ENCODE measurements at regions not wholly inside any gene's neighbourhood (a gene's known extent, or its start where the extent isn't known, plus 50 kb on each side); places are given as distances from the start of the nearest gene placed in this dataset.

DNA sequence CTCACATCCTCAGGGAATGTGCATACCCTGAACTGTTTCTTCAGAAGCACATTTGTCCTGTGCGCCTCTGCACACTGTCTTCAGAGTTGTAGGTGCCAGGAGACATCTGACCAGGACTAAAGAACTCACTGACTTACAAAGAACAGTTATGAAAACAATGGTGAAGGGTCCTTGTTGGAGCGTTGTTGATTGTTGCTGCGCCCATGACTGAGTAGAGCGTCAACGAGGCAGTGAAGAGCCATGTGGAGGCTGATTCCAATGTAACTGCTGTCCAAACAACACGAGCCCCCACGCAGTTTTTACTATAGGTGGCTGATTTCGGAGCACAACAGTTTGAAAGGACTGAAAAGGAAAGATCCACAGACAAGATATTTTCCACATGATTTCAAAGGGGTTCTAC lies 380.3 kb downstream of the CDH26 start:
- Histone ChIP-seq H3K27ac (no peak overlapping the region), H3K4me3 (no peak overlapping the region)

DNA sequence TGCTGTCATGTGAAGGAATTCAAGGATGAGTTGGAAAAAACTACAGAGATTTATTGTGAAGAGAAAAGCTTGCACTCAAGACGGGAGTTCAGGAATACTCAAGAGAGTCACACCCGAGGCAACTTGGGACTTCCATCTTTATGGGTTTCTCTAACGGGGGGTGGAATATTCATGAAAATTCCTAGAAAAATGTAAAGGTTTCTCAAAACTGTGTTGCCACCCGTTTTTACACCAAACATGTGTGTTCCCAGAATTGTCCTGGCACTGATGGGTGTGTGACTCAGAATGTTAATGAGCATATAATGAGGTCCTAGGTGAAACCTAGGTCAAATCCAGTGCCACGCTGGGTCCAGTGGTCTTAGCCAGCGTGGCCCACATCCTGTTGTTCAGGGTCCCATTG lies 381.5 kb downstream of the CDH26 start:
- H3K27ac ChIP-seq: no peak overlapping the region
- no peak overlapping the region for H3K4me3 ChIP-seq

DNA sequence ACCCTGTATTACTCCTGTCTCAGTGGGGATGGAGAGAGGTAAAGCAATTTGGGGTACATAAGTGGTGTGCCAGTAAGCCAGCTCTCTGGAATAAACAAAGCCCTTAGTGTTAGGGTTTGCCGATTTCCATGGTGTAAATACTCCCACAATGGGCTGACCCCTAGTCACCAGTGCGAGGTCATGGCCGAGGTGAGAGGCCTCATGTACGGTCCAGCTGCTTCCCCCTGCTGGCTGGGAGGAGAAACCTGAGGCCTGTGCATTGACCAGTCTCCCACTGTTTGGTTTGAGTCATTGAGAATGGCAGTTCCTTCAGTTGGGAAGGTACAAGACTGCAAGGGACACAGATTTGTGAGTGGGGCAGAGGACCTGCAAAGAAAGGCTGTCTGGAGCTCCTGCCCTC lies 382.0 kb downstream of the CDH26 start:
- Histone ChIP-seq H3K4me3 (no peak overlapping the region), H3K27ac (no peak overlapping the region)

DNA sequence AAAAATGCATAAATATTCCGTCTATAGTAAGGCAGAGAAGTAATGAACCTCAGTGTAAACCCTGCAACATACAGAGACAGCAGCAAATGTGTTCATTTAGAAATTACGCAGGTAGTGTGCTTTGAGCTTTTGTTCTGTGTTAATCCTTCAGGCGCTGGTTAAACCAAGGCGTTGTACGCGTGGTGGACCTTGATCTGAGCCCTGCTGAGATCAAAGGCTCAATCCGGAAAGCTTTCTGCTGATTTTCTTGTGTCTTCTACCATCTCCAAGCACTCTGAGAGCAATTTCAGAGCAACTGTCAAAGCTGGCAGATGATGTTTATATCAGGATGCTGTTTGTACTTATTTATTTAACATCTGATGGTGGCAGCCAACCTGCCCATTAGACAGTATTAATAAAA lies 382.8 kb downstream of the CDH26 start:
- H3K4me3 ChIP-seq: no peak overlapping the region
- H3K27ac ChIP-seq: no peak overlapping the region

DNA sequence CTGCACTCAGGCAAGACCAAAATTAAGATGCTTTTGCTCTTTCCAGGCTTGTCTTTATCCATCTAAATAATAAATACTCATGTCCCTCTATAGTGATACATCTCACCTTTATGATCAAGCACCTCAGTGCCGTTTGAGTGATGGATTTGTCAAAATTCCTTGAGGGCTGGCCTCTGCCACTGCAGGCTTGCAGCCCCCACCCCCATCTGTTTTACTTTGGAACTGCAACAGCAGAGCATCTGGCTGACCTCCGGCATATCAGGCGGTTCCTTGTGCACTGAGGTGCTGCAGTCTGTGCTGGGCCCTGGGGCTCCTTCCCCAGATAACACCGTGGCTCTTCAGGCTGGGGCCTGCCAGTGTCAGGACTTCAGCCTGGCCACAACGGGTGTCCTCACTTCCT lies 386.9 kb downstream of the CDH26 start:
- H3K4me3 ChIP-seq: no peak overlapping the region
- H3K27ac ChIP-seq: no peak overlapping the region

DNA sequence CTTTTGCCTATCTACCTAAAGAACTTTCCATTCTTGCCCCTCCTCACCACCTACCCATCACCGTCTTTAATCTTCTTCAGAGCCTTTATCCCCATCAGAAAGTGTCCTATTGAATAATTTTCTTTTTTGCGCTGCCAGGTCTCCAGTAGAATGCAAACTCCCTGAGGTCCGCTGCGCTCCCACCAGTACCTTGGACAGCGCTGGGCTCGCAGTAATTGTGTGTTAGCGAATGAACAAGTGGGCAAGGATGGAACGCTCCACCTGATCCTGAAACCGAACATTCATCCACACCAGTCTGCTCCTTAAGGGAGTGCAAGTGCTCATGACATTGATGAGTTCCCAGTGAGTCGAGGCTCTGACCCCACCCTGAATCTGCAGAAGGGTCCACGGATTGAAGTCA lies 391.2 kb downstream of the CDH26 start:
- Histone ChIP-seq H3K27ac (no peak overlapping the region), H3K4me3 (no peak overlapping the region)

DNA sequence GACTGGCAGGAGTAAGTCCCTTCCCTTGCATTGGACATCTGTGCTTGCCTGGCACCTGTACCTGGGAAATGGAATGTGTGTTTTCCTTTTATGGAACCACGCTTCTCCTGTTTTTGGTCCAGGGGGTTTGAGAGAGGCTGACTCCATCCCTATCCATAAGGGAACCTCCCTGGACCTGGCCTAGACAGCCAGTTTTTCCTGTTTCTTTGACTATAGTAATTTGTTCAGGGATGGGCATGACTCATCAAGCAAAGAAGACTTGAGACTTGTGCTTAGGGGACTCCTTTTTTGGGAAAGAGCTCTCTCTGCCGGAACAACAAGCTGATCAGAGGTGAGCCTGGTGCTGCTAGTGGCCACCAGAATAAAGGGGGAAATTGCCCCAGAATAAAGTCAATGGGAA lies 393.8 kb downstream of the CDH26 start:
- no peak overlapping the region for H3K27ac ChIP-seq
- no peak overlapping the region for H3K4me3 ChIP-seq

DNA sequence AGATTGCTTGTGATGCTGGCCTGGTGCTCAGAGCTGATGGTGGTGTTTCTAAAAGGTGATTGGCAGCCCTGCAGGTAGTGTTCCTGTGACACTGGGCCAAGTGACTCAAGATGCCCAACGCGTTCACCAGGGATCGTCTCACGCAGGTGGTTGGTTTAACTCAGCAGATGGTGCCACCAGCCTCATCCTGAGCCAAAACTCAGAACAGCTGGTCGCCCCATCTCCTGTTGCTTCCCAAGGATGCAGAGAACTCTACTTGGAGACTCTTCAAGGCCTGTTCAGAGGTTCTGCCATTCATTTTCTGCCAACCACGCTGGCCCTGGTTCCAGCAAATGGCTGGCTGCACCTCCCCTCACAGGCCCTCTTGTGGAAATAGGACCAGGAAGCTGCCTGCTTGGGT lies 394.4 kb downstream of the CDH26 start:
- no peak overlapping the region for H3K27ac ChIP-seq
- no peak overlapping the region for H3K4me3 ChIP-seq

DNA sequence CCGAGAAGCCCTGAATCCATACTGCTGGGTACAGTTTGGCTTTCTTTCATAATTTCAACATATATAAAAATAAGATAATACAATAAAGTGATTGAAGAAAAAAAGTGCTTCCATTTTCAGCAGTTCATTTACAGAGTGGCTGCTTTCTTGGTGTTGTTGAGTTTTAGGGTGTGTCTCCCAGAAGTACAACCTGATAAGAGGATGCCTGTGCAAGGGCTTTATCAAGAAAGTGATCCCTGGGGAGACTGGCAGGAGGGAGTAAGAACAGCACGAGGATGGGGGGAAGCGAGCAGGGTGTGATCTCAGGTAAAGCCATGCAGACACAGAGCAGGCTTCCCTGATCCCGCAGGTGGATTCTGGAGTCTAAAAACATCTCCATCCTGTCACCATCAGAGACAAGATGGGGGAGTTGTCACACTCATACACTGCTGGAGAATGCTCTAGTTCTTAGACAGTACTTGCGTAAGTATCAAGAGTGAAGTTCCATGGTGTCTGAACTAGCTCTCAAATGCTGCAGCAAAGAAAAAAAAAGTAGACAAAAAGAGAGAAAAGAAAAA lies 395.9 kb downstream of the CDH26 start:
- H3K27ac ChIP-seq: no peak overlapping the region

DNA sequence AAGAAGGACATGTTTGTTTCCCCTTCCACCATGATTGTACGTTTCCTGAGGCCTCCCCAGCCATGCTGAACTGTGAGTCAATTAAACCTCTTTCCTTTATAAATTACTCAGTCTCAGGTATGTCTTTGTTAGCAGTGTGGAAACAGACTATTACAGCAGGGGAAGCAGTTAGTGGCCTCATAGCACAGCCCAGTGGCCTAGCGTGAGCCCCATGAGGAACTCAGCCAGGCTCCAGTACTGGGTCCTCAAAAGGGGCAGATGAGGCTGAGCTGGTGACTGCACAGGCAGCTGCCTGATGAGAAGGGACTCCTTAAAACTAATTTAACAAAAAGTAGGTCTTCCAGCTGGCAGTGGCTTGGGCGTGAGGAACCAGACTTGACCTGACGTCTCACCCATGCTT lies 399.9 kb downstream of the CDH26 start:
- H3K4me3 ChIP-seq: no peak overlapping the region
- H3K27ac ChIP-seq: no peak overlapping the region

More for the DNA sequence above, 395.9 kb downstream of the CDH26 start:
- H3K4me3 ChIP-seq: no peak overlapping the region

DNA sequence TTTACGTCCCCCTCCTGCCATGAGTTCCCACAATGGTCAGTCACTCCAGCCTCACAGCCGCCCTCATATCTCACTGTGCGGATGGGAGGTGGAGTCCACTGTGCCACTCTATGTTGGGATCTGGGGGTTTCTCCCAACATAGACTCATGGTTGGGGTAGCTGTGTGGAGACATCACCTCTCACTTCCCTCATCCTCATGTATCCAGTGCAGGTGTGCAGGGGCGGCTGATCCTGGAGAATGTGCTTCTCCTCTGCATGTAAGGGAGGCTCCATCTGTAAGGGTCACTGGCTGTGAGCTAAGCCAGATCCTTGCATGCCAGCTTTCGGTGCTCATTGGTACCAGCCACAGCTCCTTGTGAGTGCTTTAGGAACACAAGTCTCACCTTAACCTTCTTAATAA lies 400.8 kb downstream of the CDH26 start:
- no peak overlapping the region for H3K27ac ChIP-seq

DNA sequence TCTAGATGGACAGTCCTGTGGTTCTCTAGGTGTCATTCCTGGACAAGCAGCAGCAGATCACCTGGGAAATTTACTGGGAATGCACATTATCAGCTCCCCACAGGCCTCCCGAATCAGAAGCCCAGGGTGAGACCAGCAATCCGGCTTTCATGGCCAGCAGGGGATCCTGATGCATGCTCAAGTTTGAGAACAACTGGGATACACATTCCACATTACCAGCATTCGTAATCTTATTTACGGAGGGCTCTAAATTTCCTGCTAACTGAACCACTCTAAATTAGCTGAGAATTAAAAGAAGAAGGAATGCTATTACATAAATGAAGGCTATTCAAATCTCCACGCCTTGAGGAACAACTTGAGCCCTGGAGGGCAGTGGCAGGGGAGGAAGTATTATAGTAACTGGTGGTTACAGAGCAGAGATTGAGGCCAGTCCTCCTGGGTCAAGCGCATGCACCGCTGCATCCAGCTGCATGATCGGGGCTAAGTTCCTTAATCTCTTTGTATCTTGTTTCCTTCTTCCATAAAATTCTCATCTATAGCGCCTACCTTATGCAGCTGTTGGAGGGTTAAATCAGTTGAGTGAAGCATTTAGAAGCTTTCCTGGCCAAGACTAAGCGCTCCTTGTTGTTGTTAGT lies 403.7 kb downstream of the CDH26 start:
- H3K27ac ChIP-seq: no peak overlapping the region
- H3K4me3 ChIP-seq: no peak overlapping the region

More for the DNA sequence above, 400.8 kb downstream of the CDH26 start:
- no peak overlapping the region for H3K4me3 ChIP-seq

DNA sequence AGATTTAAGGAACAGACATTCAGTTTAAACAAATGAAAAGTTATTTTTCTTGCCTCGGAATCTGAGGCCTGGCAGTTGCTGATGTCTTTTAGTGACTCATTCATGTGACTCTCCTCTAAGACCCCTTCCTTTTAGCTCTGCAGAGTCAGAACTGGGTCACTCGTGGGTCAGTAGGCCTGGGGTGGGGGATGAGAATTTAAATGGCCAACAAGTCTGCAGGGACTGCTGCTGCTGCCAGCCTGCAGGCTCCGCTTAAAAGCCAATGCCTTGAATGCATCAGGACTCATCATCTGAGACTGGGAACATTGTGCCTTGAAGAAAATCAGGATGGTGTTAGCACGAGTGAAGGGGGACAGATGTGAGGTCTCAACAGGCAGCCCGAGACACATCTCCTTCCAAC lies 404.3 kb downstream of the CDH26 start:
- Histone ChIP-seq H3K4me3 (no peak overlapping the region), H3K27ac (no peak overlapping the region)

DNA sequence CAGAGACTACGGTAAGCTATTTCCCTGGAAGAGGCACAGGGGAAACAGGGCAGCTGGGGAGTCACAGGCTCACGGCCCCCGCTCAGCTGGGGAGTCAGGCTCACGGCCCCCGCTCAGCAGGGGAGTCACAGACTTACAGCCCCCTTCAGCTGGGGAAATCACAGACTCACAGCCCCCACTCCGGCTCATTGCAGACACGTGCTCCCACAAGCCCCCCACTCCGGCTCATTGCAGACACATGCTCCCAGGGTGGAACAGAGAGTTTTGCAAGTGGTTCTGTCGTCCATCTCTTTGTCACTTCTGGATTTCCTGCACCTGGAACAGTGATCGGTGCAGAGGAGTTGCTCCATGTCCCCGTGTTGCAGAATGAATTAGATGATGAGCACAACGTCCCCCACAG lies 405.5 kb downstream of the CDH26 start:
- Histone ChIP-seq H3K4me3 (no peak overlapping the region), H3K27ac (no peak overlapping the region)

DNA sequence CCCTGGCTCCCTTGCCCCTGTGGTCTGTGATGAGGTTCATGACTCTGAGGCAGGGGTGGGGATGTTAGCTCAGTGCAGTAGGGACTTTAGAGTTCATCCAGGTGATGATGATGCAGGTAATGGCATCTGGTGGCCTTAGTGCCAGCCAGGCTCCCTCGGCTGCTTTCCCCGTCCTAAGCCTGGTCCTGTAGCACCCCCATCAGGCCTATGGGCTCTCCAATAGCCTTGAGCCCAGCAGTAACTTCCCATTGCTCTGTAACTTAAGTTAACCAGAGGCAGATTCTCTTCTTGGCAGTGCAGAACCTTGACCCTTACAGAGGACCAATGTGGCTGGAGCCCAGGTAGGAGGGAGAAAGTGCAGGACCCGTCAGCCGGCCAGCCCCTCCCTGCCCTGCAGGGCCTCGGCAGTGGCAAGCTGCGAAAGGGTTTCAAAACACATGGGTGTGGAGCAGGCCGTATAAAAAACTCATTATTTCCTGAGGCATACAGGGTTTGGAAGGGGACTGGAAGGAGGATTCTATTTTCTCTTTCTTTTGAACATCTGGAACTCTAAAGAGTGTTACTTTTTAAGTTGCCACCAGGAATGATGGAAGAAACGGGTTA lies 406.9 kb downstream of the CDH26 start:
- Histone ChIP-seq H3K4me3 (no peak overlapping the region), H3K27ac (no peak overlapping the region)

DNA sequence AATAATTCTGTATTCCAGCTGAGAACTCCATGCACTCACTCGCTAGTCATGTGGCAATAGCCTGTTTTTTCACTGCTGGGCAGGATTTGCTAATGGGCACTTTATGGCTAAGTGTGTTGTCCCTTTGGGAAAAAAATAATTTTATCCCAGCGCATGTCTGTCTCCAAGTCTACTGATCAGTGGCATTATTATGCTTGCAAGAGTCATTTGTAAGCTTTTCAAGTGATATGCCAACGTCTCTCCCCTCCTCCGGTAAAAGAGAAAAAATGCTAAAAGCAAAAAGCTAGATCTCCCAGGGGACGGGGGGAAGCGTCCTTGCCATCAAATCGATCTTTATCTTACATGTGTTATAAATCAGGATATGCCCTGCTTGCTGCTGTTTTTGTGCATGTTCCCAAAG lies 407.7 kb downstream of the CDH26 start:
- no peak overlapping the region for H3K4me3 ChIP-seq
- no peak overlapping the region for H3K27ac ChIP-seq

DNA sequence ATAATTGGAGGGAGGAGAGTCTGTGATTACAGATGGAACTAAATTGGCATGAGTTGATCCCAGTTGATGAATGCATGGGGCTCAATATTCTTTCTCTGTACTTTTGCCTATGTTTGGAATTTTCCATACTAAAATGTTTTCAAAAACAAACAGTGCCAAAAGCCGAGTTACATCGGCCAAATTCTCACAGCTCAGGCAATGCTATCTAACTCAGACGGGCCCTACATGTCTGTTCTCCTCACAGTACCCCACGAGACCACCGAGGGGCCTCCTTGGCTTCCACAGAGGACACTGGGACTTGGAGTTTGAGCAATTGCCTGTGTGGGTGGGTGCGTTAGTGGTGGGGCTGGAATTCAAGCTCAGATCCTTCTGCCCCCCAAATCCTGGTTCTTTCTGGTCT lies 413.2 kb downstream of the CDH26 start:
- H3K27ac ChIP-seq: no peak overlapping the region
- H3K4me3 ChIP-seq: no peak overlapping the region

DNA sequence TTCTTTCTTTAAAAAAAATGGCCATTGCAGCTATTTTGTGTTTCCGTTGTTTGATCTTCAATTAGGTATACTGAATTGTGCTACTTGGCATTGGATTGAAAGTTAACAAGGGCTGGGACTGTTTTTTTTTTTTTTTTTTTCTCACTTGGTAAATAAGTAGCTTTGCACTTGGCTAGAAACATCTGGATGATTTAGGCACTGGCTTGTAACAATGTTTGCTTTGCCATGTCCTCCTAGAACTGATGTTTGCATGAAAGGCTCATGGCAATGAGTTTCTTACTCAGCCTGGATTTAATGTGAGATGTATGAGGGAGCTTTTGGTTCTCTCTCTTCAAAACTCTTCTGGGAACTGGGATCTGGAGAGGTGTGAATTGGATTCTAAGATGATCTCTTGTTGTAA lies 414.1 kb downstream of the CDH26 start:
- no peak overlapping the region for H3K27ac ChIP-seq
- H3K4me3 ChIP-seq: no peak overlapping the region

DNA sequence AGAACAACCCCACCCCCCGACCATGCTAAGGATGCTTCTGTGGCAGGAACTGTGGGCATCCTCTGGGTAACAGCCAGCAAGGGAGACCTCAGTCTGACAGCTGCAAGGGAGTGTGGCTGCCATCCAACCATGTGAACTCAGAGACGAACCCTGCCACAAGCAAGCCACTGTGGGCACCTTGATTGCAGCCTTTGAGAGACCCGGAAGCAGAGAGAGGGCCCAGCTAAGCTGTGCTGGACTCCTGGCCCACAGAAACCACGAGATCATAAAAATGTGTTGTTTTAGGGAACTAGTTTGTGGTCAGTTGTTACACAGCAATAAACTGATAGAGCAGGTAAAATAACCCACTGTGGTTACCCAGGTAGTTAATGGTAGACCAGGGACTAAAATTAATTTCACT lies 414.6 kb downstream of the CDH26 start:
- Histone ChIP-seq H3K27ac (no peak overlapping the region), H3K4me3 (no peak overlapping the region)

DNA sequence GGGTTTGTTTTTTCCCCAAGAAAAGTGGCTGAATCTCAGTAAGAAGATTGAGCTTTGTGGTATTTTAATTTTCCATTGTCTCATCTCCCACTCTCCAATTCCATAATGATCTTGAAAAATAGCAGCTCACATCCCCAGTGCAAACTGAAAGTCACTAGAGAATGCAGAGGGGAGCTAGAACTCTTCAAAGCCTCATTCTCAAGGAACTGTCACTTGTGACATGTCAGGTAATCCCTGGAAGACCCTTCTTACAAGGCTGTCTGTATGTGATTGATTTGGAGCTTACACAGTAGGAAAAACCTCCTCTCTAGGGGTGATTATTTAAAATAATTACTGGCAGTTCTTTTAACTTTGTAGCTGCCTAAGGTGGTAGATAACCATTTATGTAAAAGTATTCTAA lies 420.4 kb downstream of the CDH26 start:
- no peak overlapping the region for H3K4me3 ChIP-seq
- no peak overlapping the region for H3K27ac ChIP-seq

DNA sequence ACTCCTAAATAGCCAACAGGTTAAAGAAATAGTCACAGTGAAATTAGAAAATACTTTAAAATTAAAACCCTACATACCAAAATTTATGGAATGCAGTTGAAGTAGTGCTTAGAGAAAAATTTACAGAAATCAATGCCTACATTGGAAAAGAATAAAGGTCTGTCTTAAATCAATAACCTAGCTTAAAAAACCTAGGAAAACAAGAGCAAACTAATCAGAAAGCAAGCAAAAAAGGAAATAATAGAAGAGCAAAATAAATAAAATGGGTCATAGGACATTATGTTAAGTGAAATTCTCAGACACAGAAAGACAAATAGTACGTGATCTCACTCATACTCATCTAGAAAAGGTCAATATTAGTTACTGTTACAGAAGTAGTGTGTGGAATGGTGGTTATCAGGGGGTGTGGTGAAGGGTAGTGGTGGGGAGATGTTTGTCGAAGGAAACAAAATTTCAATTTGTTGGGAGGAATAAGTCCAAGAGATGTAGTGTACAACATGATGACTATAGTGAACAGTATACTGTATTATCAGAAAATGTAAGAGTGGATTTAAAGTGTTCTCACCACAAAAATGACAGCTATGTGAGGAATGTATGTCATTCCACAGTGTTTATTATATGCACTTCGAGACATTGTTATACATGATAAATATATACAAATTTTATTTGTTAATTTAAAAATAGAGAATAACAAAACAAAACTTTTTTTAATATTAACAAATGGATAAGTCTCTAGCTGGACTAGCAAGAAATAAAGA lies 423.6 kb downstream of the CDH26 start:
- H3K27ac ChIP-seq: no peak overlapping the region
- no peak overlapping the region for H3K4me3 ChIP-seq
